PC-9 (cell line): ENCODE measurements at regions not wholly inside any gene's neighbourhood (a gene's known extent, or its start where the extent isn't known, plus 50 kb on each side); places are given as distances from the start of the nearest gene placed in this dataset.

ENCODE experiments used
- BruUV-seq: library from RNA; stranded (reverse); fragments of 400-500 nt; replicated peaks from 2 replicates; lab custom pipeline; 2021; lab: Mats Ljungman, UMichigan
- CTCF ChIA-PET: fragments of 300-600 bp; sonication (Branson Sonifier 250); formaldehyde crosslinking; loops from one replicate; lab custom pipeline; 2022; ENCODE audit warnings: antibody characterized with exemption; lab: Charles Lee
- POLR2A ChIA-PET: fragments of 300-600 bp; sonication (Branson Sonifier 250); formaldehyde crosslinking; loops from one replicate; lab custom pipeline; 2022; ENCODE audit warnings: antibody characterized with exemption; ENCODE audit not compliant: unreplicated experiment; lab: Charles Lee
- DNase-seq, 2 experiments: peaks; one replicate each; pipeline versions ENCODE4 v3.0.0 to v3.0.0-alpha.2; 2015 to 2022; ENCODE audit warnings: mixed read lengths in 1 of 2
- H2AFZ ChIP-seq: fragments of 200-600 bp; sonication (generic); 2 replicates; pipeline ENCODE4 v1.8.1; 2017; ENCODE audit warnings: antibody characterized with exemption
- H3F3A ChIP-seq: fragments of 200-600 bp; sonication (generic); 2 replicates; pipeline ENCODE4 v1.8.1; 2017; ENCODE audit warnings: antibody characterized with exemption, mild to moderate bottlenecking, low read depth; ENCODE audit not compliant: insufficient read depth
- H3K27ac ChIP-seq: fragments of 200-600 bp; sonication (generic); 2 replicates; pipeline ENCODE4 v1.6.1; 2016; ENCODE audit warnings: mixed run types
- H3K27me3 ChIP-seq: fragments of 200-600 bp; sonication (generic); 2 replicates; pipeline ENCODE4 v1.6.1; 2016; ENCODE audit warnings: low read depth, mixed run types; ENCODE audit not compliant: insufficient read depth
- H3K36me3 ChIP-seq: fragments of 200-600 bp; sonication (generic); 2 replicates; pipeline ENCODE4 v1.6.1; 2016; ENCODE audit warnings: low read depth, mixed run types
- H3K4me1 ChIP-seq: fragments of 200-600 bp; sonication (generic); replicated peaks from 2 replicates; pipeline ENCODE4 v1.6.1; 2016; ENCODE audit warnings: mixed run types; ENCODE audit not compliant: insufficient read depth
- H3K4me2 ChIP-seq: fragments of 200-600 bp; sonication (generic); 2 replicates; pipeline ENCODE4 v1.6.1; 2017; ENCODE audit warnings: mixed run types
- H3K4me3 ChIP-seq: fragments of 200-600 bp; sonication (generic); 2 replicates; pipeline ENCODE4 v1.6.1; 2016; ENCODE audit warnings: mixed run types
- H3K79me2 ChIP-seq: fragments of 200-600 bp; sonication (generic); 2 replicates; pipeline ENCODE4 v1.6.1; 2017; ENCODE audit warnings: low read depth, mixed run types
- H3K9me2 ChIP-seq: fragments of 200-600 bp; sonication (generic); 2 replicates; pipeline ENCODE4 v1.8.1; 2017; ENCODE audit warnings: mild to moderate bottlenecking; ENCODE audit not compliant: insufficient read depth
- H3K9me3 ChIP-seq: fragments of 200-600 bp; sonication (generic); 2 replicates; pipeline ENCODE4 v1.8.1; 2016; ENCODE audit warnings: low read depth; ENCODE audit not compliant: insufficient read depth
- H4K20me1 ChIP-seq: fragments of 200-600 bp; sonication (generic); 2 replicates; pipeline ENCODE4 v1.8.1; 2017; ENCODE audit not compliant: insufficient read depth
- EZH2 ChIP-seq: fragments of 200-600 bp; sonication (generic); IDR thresholded peaks from 2 replicates; pipeline ENCODE4 v1.8.0; 2017; ENCODE audit warnings: antibody characterized with exemption, low read depth
- intact Hi-C: fragments of 100-400 bp; cut with micrococcal nuclease; formaldehyde crosslinking; loops from one replicate; pipeline ENCODE4 v1.10.0; 2022; ENCODE audit not compliant: unreplicated experiment
- TF ChIP-seq, protein P1 (sequence below): fragments of 200-600 bp; sonication (generic); conservative IDR thresholded peaks from 2 replicates; pipeline ENCODE4 v1.6.1; 2017; ENCODE audit warnings: mixed run types, antibody characterized with exemption, mild to moderate bottlenecking, moderate library complexity

DNA sequence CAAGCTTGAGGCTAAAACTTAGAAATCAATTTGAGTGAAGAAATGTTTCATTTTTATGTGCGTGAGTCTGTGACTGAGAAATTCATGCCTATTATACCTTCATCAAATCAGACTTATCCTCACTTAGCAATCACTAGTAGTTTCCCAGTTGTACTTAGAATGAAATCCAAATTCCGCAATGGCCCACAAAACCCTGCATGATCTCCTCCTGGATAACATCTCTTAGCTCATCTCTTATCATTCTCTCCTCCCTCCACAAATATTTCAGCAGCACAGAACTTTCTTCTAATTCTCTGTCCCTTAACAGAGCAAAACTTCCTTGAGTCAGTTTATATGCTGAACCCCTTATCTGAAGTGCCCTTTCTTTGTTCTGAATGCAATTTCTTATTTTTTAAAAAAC, 198.8 kb upstream of the TGFBR2 start:
- ChIA-PET POLR2A (interaction anchor here (0.6 kb wide), 1 partner anchor 1126 kb away, joined by 7 read pairs; no protein-coding TSS in a partner anchor), CTCF (no interaction called here)
- H3K36me3 ChIP-seq = no peaks in the 10 kb centered on the region
- H3K79me2 ChIP-seq = no peaks in the 10 kb centered on the region
- H4K20me1 ChIP-seq = no peaks in the 10 kb centered on the region
- no peak overlapping the region for H2AFZ ChIP-seq
- no peaks in the 10 kb centered on the region for H3F3A ChIP-seq
- intact Hi-C loops = no loop called here
- no peak for DNase-seq
- no peak overlapping the region for H3K4me2 ChIP-seq
- no peaks in the 10 kb centered on the region for H3K27me3 ChIP-seq
- H3K27ac ChIP-seq = no peak overlapping the region
- H3K4me1 ChIP-seq = no peaks in the 10 kb centered on the region
- TF ChIP-seq EZH2 = no peak
- TF ChIP-seq, protein P1, sequence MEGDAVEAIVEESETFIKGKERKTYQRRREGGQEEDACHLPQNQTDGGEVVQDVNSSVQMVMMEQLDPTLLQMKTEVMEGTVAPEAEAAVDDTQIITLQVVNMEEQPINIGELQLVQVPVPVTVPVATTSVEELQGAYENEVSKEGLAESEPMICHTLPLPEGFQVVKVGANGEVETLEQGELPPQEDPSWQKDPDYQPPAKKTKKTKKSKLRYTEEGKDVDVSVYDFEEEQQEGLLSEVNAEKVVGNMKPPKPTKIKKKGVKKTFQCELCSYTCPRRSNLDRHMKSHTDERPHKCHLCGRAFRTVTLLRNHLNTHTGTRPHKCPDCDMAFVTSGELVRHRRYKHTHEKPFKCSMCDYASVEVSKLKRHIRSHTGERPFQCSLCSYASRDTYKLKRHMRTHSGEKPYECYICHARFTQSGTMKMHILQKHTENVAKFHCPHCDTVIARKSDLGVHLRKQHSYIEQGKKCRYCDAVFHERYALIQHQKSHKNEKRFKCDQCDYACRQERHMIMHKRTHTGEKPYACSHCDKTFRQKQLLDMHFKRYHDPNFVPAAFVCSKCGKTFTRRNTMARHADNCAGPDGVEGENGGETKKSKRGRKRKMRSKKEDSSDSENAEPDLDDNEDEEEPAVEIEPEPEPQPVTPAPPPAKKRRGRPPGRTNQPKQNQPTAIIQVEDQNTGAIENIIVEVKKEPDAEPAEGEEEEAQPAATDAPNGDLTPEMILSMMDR = no peak
- H3K4me3 ChIP-seq = no peak overlapping the region
- no TSS peak for BruUV-seq
- no peaks in the 10 kb centered on the region for H3K9me2 ChIP-seq
- no peaks in the 10 kb centered on the region for H3K9me3 ChIP-seq

DNA sequence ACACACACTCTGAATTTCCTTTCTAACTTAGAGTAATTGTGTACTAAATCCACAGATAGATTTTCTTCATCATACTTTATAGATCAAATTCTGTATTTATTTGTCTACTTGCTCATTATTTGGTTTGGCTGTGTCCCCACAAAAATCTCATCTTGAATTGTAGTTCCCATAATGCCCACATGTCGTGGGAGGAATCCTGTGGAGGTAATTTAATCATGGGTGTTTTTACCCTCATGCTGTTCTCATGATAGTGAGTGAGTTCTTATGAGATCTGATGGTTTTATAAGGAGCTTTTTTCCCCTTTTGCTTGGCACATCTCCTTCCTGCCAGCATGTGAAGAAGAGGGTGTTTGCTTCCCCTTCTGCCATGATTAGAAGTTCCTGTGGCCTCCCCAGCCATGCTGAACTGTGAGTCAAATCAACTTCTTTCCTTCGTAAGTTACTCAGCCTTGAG, 198.3 kb upstream of the TGFBR2 start:
- Histone ChIP-seq H3K79me2 (no peaks in the 10 kb centered on the region), H3K9me3 (no peaks in the 10 kb centered on the region), H3K4me2 (no peak overlapping the region), H3K4me3 (no peak overlapping the region), H2AFZ (no peak overlapping the region), H3K27ac (no peak overlapping the region), H3K9me2 (no peaks in the 10 kb centered on the region), H3K27me3 (no peaks in the 10 kb centered on the region), H4K20me1 (no peaks in the 10 kb centered on the region), H3K36me3 (no peaks in the 10 kb centered on the region), H3K4me1 (no peaks in the 10 kb centered on the region), H3F3A (no peaks in the 10 kb centered on the region)
- TF ChIP-seq, protein P1 = no peak
- no peak for TF ChIP-seq EZH2
- intact Hi-C loops = no loop called here
- BruUV-seq = no TSS peak
- DNase-seq = no peak
- CTCF ChIA-PET = no interaction called here
- POLR2A ChIA-PET = no interaction called here

DNA sequence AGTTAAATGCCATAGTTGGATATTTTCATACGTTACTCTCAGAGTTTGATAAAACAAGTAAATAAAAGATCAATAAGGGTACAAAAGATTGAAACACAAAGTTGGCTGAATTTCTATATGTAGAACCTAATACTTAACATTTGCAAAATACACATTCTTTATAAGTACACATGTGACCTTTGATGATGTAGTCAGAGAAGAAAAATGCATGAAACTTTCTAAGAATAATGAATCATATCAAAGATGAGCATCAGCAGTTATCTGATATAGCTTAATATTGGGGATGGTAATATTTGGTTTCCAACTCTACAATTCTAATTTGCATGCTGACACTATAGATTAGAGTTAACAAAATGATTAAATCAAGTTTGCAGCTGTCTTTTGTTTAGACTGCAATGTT, 188.0 kb upstream of the TGFBR2 start:
- Histone ChIP-seq H3K27ac (no peak overlapping the region), H3K9me2 (no peaks in the 10 kb centered on the region), H3K4me1 (no peaks in the 10 kb centered on the region), H3K4me2 (no peak overlapping the region), H3K36me3 (no peaks in the 10 kb centered on the region), H3K4me3 (no peak overlapping the region), H2AFZ (no peak overlapping the region), H3K27me3 (no peaks in the 10 kb centered on the region), H4K20me1 (no peaks in the 10 kb centered on the region), H3K79me2 (no peaks in the 10 kb centered on the region), H3F3A (no peaks in the 10 kb centered on the region), H3K9me3 (no peaks in the 10 kb centered on the region)
- intact Hi-C loops = no loop called here
- POLR2A ChIA-PET = no interaction called here
- no peak for TF ChIP-seq EZH2
- TF ChIP-seq, protein P1 = no peak
- no peak for DNase-seq
- CTCF ChIA-PET = no interaction called here
- no TSS peak for BruUV-seq
